Tibial artery (tissue), 4 donors: ENCODE measurements at regions not wholly inside any gene's neighbourhood (a gene's known extent, or its start where the extent isn't known, plus 50 kb on each side); places are given as distances from the start of the nearest gene placed in this dataset.
"Not testable (repeated sequence)": the region's sequence is repeated elsewhere in the genome, so short reads cannot be mapped to it uniquely, and the experiment has no call there.

ENCODE experiments used
- DNase-seq, 2 donors: peaks; one replicate each; pipeline ENCODE4 v3.0.0-alpha.2; 2019
- H3K27ac ChIP-seq, 2 donors: fragments of 200-600 bp; sonication (generic) in 1 of 2; 1 replicate in 1 of 2; 2 replicates in 1 of 2; pipeline ENCODE4 v1.5.1; 2018 to 2019; ENCODE audit warnings: mild to moderate bottlenecking in 1 of 2
- H3K27me3 ChIP-seq, 2 donors: fragments of 200-600 bp; sonication (generic) in 1 of 2; one replicate each; pipeline versions ENCODE4 v1.5.1 to v1.6.0; 2016 to 2019
- H3K36me3 ChIP-seq, 3 donors: fragments of 200-600 bp; sonication (generic) in 2 of 3; one replicate each; pipeline ENCODE4 v1.5.1; 2016 to 2019; ENCODE audit warnings: mild to moderate bottlenecking in 2 of 3
- H3K4me1 ChIP-seq, 4 donors: fragments of 200-600 bp; sonication (generic) in 2 of 4; 1 replicate in 3 of 4; 2 replicates in 1 of 4; pipeline ENCODE4 v1.5.1; 2016 to 2019
- H3K4me3 ChIP-seq, 2 donors: fragments of 200-600 bp; sonication (generic) in 1 of 2; 1 replicate in 1 of 2; 2 replicates in 1 of 2; pipeline ENCODE4 v1.5.1; 2018 to 2019; ENCODE audit warnings: mild to moderate bottlenecking in 2 of 2
- H3K9me3 ChIP-seq, 3 donors: fragments of 200-600 bp; sonication (generic) in 1 of 3; one replicate each; pipeline ENCODE4 v1.5.1; 2016 to 2019
- CTCF ChIP-seq, 2 experiments: fragments of 200-600 bp in 1 of 2; fragments of 450-650 bp in 1 of 2; IDR thresholded peaks; one replicate each; pipeline ENCODE4 v1.5.1; 2017 to 2019; ENCODE audit warnings: antibody characterized with exemption in 2 of 2, mild to moderate bottlenecking in 1 of 2, moderate library complexity in 1 of 2
- intact Hi-C: fragments of 100-400 bp; cut with DNase I; formaldehyde crosslinking; loops from one replicate; pipeline ENCODE4 v1.15.0; 2023; ENCODE audit warnings: low total_unique reads

GRCh38 chr4:164138521-164138920 is 615.4 kb upstream of the SMIM31 start:
- H3K4me3 ChIP-seq, result no peak overlapping the region
- H3K4me1 ChIP-seq, result no peaks in the 10 kb centered on the region
- TF ChIP-seq CTCF (IDR thresholded peaks at IDR 0.05), result no peak
- intact Hi-C loops, result no loop called here
- no peaks in the 10 kb centered on the region for H3K9me3 ChIP-seq
- no peak overlapping the region for H3K27ac ChIP-seq
- DNase-seq, result no peak
- H3K36me3 ChIP-seq, result no peaks in the 10 kb centered on the region
- H3K27me3 ChIP-seq, result no peaks in the 10 kb centered on the region

DNA sequence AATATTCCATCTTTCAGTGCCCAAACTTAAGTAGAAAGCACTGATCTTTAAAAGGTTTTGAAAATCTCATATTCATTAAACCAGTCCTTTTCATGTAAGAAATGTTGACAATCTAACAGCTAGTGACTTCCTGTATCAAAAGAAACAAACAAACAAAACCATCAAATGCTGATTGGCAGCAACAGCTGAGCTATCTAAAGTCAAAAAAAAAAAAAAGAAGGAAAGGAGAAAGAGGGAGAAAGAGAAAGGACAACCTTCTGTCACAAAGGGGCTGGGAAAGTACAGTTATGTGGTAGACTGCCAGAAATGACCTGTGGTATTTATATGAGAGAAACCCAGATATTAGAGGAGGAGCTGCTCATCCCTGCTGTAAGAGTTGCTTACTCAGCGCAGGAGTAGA is 614.6 kb upstream of the SMIM31 start:
- no peaks in the 10 kb centered on the region for H3K27me3 ChIP-seq
- H3K27ac ChIP-seq, result no peak overlapping the region
- no peak for DNase-seq
- H3K36me3 ChIP-seq, result no peaks in the 10 kb centered on the region
- H3K9me3 ChIP-seq, result no peaks in the 10 kb centered on the region
- H3K4me1 ChIP-seq, result no peaks in the 10 kb centered on the region
- no peak for TF ChIP-seq CTCF (IDR thresholded peaks at IDR 0.05)
- intact Hi-C loops, result no loop called here
- H3K4me3 ChIP-seq, result no peak overlapping the region

- DNase-seq, H3K36me3 ChIP-seq, intact Hi-C loops, H3K27ac ChIP-seq, H3K27me3 ChIP-seq, H3K4me3 ChIP-seq, H3K4me1 ChIP-seq, H3K9me3 ChIP-seq: not testable (repeated sequence)
Observed at GRCh38 chr4:164141755-164142375, 612.1 kb upstream of the SMIM31 start.

- Histone ChIP-seq H3K4me1 (no peaks in the 10 kb centered on the region), H3K27ac (no peak overlapping the region)
- TF ChIP-seq CTCF (IDR thresholded peaks at IDR 0.05), result no peak
Observed at GRCh38 chr4:164154416-164154815, 599.5 kb upstream of the SMIM31 start.

GRCh38 chr4:164169591-164169990 is 584.3 kb upstream of the SMIM31 start:
- Histone ChIP-seq H3K9me3 (no peaks in the 10 kb centered on the region), H3K27ac (no peak overlapping the region), H3K4me1 (no peaks in the 10 kb centered on the region), H3K36me3 (no peaks in the 10 kb centered on the region), H3K4me3 (no peak overlapping the region), H3K27me3 (no peaks in the 10 kb centered on the region)
- no peak for TF ChIP-seq CTCF (IDR thresholded peaks at IDR 0.05)
- DNase-seq, result no peak
- intact Hi-C loops, result no loop called here

More at GRCh38 chr4:164154416-164154815, 599.5 kb upstream of the SMIM31 start:
- Histone ChIP-seq H3K36me3 (no peaks in the 10 kb centered on the region), H3K27me3 (no peaks in the 10 kb centered on the region), H3K9me3 (peaks cover 0 to 8% (median 0%) of the 10 kb centered on the region in 3 donors), H3K4me3 (no peak overlapping the region)
- intact Hi-C loops, result no loop called here
- DNase-seq, result no peak

GRCh38 chr4:164177153-164177552 is 576.8 kb upstream of the SMIM31 start:
- Histone ChIP-seq H3K27me3 (no peaks in the 10 kb centered on the region), H3K27ac (no peak overlapping the region), H3K4me3 (no peak overlapping the region), H3K4me1 (no peaks in the 10 kb centered on the region), H3K36me3 (no peaks in the 10 kb centered on the region), H3K9me3 (no peaks in the 10 kb centered on the region)
- no peak for TF ChIP-seq CTCF (IDR thresholded peaks at IDR 0.05)
- intact Hi-C loops, result loop anchor here (5.0 kb wide), 1 partner anchor 500 kb away; no protein-coding TSS in a partner anchor
- DNase-seq, result no peak
